Spleen (tissue), 7 donors: ENCODE measurements at regions not wholly inside any gene's neighbourhood (a gene's known extent, or its start where the extent isn't known, plus 50 kb on each side); places are given as distances from the start of the nearest gene placed in this dataset.

Experiments used
- CTCF ChIP-seq, 11 experiments: fragments of 200-600 bp in 7 of 11; fragments of 450-650 bp in 4 of 11; sonication (generic) in 4 of 11; IDR thresholded peaks in 8 of 11; conservative IDR thresholded peaks in 3 of 11; 1 replicate in 7 of 11; 2 replicates in 4 of 11; pipeline versions ENCODE4 v1.4.0 to v1.8.0; 2016 to 2021; ENCODE audit warnings: antibody characterized with exemption in 11 of 11, inconsistent platforms in 4 of 11, mild to moderate bottlenecking in 1 of 11
- POLR2A ChIP-seq, 3 donors: fragments of 450-650 bp; IDR thresholded peaks; one replicate each; pipeline ENCODE4 v1.5.1; 2017; ENCODE audit warnings: antibody characterized with exemption in 3 of 3, mild to moderate bottlenecking in 1 of 3
- POLR2AphosphoS5 ChIP-seq, 3 donors: sonication (generic); formaldehyde crosslinking; IDR thresholded peaks; one replicate each; pipeline ENCODE4 v1.5.1; 2017; ENCODE audit warnings: antibody characterized with exemption in 3 of 3
- donor health status: DM: no; HTN: no; CAD: no; lungs with moderate emphysema.
- donor health status: DM: no; HTN: no; CAD: no.
- donor health status: DM: no; HTN: no; CAD: no.

DNA sequence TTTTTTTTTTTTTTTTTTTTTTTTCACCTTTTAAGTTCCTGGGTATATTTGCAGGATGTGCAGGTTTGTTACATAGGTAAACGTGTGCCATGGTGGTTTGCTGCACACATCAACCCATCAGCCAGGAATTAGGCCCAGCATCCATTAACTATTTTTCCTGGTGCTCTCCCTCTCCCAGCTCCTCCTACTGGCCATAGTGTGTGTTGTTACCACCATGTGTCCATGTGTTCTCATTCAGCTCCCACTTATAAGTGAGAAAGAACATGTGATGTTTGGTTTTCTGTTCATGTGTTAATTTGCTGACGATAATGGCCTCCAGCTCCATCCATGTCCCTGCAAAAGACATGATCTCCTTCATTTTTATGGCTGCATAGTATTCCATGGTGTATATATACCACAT lies 350.5 kb downstream of the MAN2A1 start:
- TF ChIP-seq CTCF (IDR thresholded peaks at IDR 0.05 in 8 of 11, conservative IDR thresholded peaks at IDR 0.05 in 3 of 11) (no peak), POLR2AphosphoS5 (IDR thresholded peaks at IDR 0.05) (no peak), POLR2A (IDR thresholded peaks at IDR 0.05) (no peak)
